Esophagus (tissue), 2 donors: ENCODE measurements at regions not wholly inside any gene's neighbourhood (a gene's known extent, or its start where the extent isn't known, plus 50 kb on each side); places are given as distances from the start of the nearest gene placed in this dataset.
"Not testable (repeated sequence)": the region's sequence is repeated elsewhere in the genome, so short reads cannot be mapped to it uniquely, and the experiment has no call there.

Experiments
- H3K27ac ChIP-seq, 2 donors: one replicate each; pipeline ENCODE4 v1.5.1; 2013; ENCODE audit warnings: low read depth in 2 of 2, mild to moderate bottlenecking in 2 of 2, inconsistent platforms in 1 of 2, low read length in 1 of 2, moderate library complexity in 1 of 2
- H3K27me3 ChIP-seq, 2 donors: one replicate each; pipeline ENCODE4 v1.6.1; 2013; ENCODE audit warnings: low read length in 2 of 2, control low read depth in 1 of 2, mild to moderate bottlenecking in 1 of 2; ENCODE audit not compliant: insufficient read depth in 2 of 2, control insufficient read depth in 1 of 2
- H3K36me3 ChIP-seq, 2 donors: one replicate each; pipeline ENCODE4 v1.6.1; 2013; ENCODE audit warnings: low read length in 1 of 2; ENCODE audit not compliant: control insufficient read depth in 2 of 2, insufficient read depth in 2 of 2
- H3K4me1 ChIP-seq, 2 donors: one replicate each; pipeline ENCODE4 v1.6.1; 2013; ENCODE audit warnings: low read length in 1 of 2; ENCODE audit not compliant: control insufficient read depth in 2 of 2, insufficient read depth in 2 of 2
- H3K4me3 ChIP-seq, 2 donors: one replicate each; pipeline ENCODE4 v1.5.1; 2013; ENCODE audit warnings: low read length in 2 of 2, mild to moderate bottlenecking in 2 of 2, low read depth in 1 of 2, moderate library complexity in 1 of 2
- H3K9me3 ChIP-seq, 2 donors: one replicate each; pipeline ENCODE4 v1.6.1; 2013; ENCODE audit warnings: mild to moderate bottlenecking in 2 of 2, low read depth in 1 of 2, low read length in 1 of 2, moderate library complexity in 1 of 2; ENCODE audit not compliant: control insufficient read depth in 2 of 2, insufficient read depth in 1 of 2
- WGBS, 2 donors: extraction: QIAGEN DNeasy Blood & Tissue Kit; methylation state at CpG; one replicate each; pipeline ENCODE4 v1.1.7; 2013; 5-methylcytosine and 5-hydroxymethylcytosine counted together
- donor health status: healthy with polysubstance abuse.
- donor health status: Bipolar disorder and iron deficiency.

DNA sequence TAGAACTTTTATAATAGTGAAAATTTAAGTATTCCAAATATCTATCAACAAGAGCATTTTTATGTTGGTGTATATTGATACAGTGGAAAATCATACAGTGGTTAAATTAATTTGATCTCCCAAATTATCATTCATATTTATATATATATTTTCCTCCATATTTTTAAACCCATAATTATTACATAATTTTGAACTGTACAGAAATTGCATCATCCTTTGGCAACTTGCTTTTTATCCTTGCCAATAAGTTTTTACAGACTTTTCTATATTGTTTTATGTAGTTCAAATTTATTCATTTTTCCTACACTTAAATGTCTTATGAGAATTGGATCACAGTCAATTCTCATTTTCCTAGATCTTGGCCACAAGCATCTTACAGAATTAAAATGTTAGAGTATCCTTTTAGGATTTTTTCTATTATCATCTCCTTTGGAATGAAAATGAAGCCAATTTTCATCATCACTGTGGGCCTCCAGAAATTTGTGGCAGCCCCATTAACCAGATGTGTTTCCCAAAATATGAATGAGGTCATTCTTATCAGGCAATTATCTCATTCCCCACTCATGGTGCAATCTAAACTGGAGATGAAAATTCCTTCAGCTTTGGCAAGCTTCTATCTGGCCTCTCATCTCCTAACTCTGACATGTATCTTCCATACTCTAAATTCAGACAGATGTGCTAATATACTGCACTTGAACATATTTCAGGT is 94.2 kb upstream of the DLGAP1 start:
- Histone ChIP-seq H3K4me3 (no peak overlapping the region), H3K36me3 (no peaks in the 10 kb centered on the region), H3K9me3 (no peaks in the 10 kb centered on the region), H3K27me3 (no peaks in the 10 kb centered on the region), H3K4me1 (no peaks in the 10 kb centered on the region), H3K27ac (no peak overlapping the region)

- Histone ChIP-seq H3K36me3 (no peaks in the 10 kb centered on the region), H3K27me3 (no peaks in the 10 kb centered on the region), H3K9me3 (no peaks in the 10 kb centered on the region), H3K27ac (no peak overlapping the region), H3K4me1 (no peaks in the 10 kb centered on the region), H3K4me3 (no peak overlapping the region)
- 72 to 80% methylated on average over 6 of the region's 6 CpGs for WGBS, 2 donors
Measured at GRCh38 chr18:4547126-4547525, 92.0 kb upstream of the DLGAP1 start.

GRCh38 chr18:4544142-4544541 is 89.0 kb upstream of the DLGAP1 start:
- Histone ChIP-seq H3K27ac (no peak overlapping the region), H3K4me1 (no peaks in the 10 kb centered on the region), H3K4me3 (no peak overlapping the region), H3K9me3 (no peaks in the 10 kb centered on the region), H3K36me3 (no peaks in the 10 kb centered on the region), H3K27me3 (no peaks in the 10 kb centered on the region)
- WGBS, 2 donors: 77 to 82% methylated on average over 6 of the region's 6 CpGs

DNA sequence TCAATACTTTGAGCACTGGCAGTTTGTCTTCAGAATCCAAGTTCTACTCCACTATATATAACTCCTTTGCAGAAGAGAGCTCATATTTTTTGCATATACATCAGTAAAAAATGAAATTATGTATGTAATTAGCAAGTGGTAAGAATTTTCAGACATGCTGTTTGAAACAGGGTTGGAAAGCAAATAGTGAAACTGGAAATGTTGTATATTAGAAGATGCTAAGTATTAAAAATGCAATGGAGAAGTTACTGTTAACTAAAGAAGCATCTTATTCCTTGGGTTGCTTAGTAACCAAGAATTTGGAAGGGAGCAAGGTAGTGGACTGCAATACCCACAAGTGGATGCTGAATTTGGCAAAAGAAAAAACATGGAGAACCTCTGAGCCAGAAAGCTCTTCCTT is 88.6 kb upstream of the DLGAP1 start:
- Histone ChIP-seq H3K9me3 (no peaks in the 10 kb centered on the region), H3K4me1 (no peaks in the 10 kb centered on the region), H3K4me3 (no peak overlapping the region), H3K27me3 (no peaks in the 10 kb centered on the region), H3K36me3 (no peaks in the 10 kb centered on the region), H3K27ac (no peak overlapping the region)

- Histone ChIP-seq H3K4me1 (no peaks in the 10 kb centered on the region), H3K9me3 (no peaks in the 10 kb centered on the region), H3K27me3 (no peaks in the 10 kb centered on the region), H3K36me3 (no peaks in the 10 kb centered on the region), H3K4me3 (no peak overlapping the region), H3K27ac (no peak overlapping the region)
- 83 to 96% methylated on average over 3 of the region's 3 CpGs for WGBS, 2 donors
Measured at GRCh38 chr18:4541588-4541987, 86.5 kb upstream of the DLGAP1 start.

- H3K4me1 ChIP-seq: no peaks in the 10 kb centered on the region
- H3K36me3 ChIP-seq: no peaks in the 10 kb centered on the region
- no peak overlapping the region for H3K4me3 ChIP-seq
- no peaks in the 10 kb centered on the region for H3K27me3 ChIP-seq
- H3K9me3 ChIP-seq: peaks cover 2 to 4% of the 10 kb centered on the region in 2 donors
- no peak overlapping the region for H3K27ac ChIP-seq
Measured at GRCh38 chr18:4536447-4536846, 81.3 kb upstream of the DLGAP1 start.

- Histone ChIP-seq H3K27me3 (no peaks in the 10 kb centered on the region), H3K36me3 (no peaks in the 10 kb centered on the region), H3K4me1 (no peaks in the 10 kb centered on the region), H3K27ac (no peak overlapping the region), H3K4me3 (no peak overlapping the region), H3K9me3 (peaks cover 0 to 2% of the 10 kb centered on the region in 2 donors)
Measured at GRCh38 chr18:4528405-4528804, 73.3 kb upstream of the DLGAP1 start.

- not testable (repeated sequence) for H3K36me3 ChIP-seq, H3K4me1 ChIP-seq, H3K27me3 ChIP-seq, H3K27ac ChIP-seq, H3K4me3 ChIP-seq, H3K9me3 ChIP-seq
- WGBS, 2 donors: 34 to 46% methylated on average over 10 of the region's 10 CpGs
Measured at GRCh38 chr18:4527826-4528225, 72.7 kb upstream of the DLGAP1 start.

DNA sequence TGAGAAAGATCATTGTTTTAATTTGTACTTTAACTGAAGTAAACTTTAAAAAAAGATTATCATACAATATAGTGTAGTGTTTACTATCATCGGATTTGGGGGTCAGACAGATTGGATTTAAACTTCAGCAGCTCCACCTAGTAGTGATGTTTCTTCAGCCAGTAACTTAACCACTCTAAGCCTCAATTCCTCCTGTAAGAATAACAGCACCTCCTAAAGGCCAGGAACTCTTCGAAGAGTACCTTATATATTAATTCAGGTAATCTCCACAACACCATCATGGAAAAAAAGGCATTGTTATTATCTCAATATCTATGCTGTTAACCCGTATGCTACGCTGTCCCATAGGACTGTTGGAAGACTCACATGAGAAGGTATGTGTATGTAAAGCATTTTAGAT is 69.0 kb upstream of the DLGAP1 start:
- Histone ChIP-seq H3K27ac (no peak overlapping the region), H3K4me3 (no peak overlapping the region)
- WGBS, 2 donors: 66 to 70% methylated on average over 4 of the region's 4 CpGs

GRCh38 chr18:4511166-4511565 is 56.1 kb upstream of the DLGAP1 start:
- WGBS, 2 donors: 89 to 92% methylated on average over 6 of the region's 6 CpGs
- no peak overlapping the region for H3K4me3 ChIP-seq
- H3K27me3 ChIP-seq: no peaks in the 10 kb centered on the region
- H3K9me3 ChIP-seq: peaks cover 0 to 6% of the 10 kb centered on the region in 2 donors
- no peaks in the 10 kb centered on the region for H3K4me1 ChIP-seq
- no peak overlapping the region for H3K27ac ChIP-seq
- no peaks in the 10 kb centered on the region for H3K36me3 ChIP-seq

More for the DNA sequence above, 69.0 kb upstream of the DLGAP1 start:
- Histone ChIP-seq H3K27me3 (no peaks in the 10 kb centered on the region), H3K36me3 (no peaks in the 10 kb centered on the region), H3K9me3 (no peaks in the 10 kb centered on the region), H3K4me1 (no peaks in the 10 kb centered on the region)
